Fibroblast of skin of scalp (primary cell): ENCODE measurements at regions not wholly inside any gene's neighbourhood (a gene's known extent, or its start where the extent isn't known, plus 50 kb on each side); places are given as distances from the start of the nearest gene placed in this dataset.
"Not testable (repeated sequence)": the region's sequence is repeated elsewhere in the genome, so short reads cannot be mapped to it uniquely, and the experiment has no call there.

Experiments used
- DNase-seq: peaks from one replicate; pipeline ENCODE4 v3.0.0-alpha.2; 2013

DNA sequence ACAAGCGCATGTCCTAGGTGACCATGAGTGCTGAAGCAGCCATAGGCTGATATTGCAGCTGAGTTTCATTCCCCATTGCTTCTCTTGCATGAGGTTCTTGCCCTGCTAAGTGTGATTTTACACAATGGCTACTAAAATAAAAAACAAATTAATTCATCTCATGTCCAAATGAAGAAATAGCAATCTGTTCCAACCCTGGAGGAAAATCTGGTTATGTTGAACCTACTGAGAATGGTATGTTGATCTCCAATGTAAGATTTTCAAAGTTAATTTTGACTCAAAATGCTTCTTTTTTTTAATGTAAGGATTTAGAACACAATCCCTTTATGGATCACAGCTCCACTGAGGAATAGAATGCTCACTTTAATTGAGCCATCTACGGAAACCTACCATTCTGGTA lies 254.2 kb upstream of the CRBN start:
- DNase-seq: no peak

DNA sequence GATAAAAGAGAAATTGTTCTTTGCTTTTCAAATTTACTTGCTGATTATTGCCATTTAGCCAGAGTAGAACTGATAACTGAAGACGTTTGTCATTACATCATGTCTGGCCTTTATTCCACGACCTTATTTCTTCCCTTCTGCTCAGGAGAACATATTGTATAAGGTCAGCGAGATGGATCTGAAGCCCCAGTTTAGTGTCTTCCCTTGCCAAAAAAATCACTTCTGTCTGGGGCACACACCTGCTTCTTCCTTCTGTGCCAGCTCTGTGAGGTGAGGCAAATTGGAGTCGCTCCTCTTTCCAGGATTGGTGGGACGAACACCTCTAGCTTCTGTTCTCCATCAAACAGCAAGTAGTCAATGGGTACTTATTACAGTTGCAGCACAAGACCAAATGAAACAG lies 250.3 kb upstream of the CRBN start:
- DNase-seq: no peak

DNA sequence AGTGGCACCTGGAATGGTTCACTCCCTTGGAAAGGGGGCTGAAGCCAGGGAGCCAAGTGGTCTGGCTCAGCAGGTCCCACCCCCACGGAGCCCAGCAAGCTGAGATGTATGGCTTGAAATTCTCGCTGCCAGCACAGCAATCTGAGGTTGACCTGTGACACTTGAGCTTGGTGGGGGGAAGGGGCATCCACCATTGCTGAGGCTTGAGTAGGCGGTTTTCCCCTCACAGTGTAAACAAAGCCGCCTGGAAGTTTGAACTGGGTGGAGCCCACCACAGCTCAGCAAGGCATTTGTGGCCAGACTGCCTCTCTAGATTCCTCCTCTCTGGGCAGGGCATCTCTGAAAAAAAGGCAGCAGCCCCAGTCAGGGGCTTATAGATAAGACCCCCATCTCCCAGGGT lies 228.2 kb upstream of the CRBN start:
- DNase-seq: not testable (repeated sequence)

DNA sequence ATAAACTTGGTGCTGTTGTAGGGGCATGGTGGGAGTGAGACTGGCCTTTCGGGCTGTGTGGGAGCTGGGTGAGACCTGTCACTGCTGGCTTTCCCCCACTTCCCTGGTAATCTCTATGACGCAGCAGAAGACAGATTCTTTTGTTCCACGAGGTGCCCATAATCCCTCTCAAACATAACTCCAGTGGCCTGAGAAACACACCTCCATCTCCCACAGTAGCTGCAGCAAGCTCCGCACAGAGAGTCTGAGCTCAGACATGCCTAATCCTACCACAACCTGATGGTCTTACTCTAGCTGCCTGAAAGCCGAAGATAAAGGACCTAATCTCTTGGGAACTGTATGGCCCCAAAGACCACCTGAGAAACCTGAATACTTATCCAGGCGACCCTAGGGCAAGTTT lies 225.6 kb upstream of the CRBN start:
- no peak for DNase-seq

DNA sequence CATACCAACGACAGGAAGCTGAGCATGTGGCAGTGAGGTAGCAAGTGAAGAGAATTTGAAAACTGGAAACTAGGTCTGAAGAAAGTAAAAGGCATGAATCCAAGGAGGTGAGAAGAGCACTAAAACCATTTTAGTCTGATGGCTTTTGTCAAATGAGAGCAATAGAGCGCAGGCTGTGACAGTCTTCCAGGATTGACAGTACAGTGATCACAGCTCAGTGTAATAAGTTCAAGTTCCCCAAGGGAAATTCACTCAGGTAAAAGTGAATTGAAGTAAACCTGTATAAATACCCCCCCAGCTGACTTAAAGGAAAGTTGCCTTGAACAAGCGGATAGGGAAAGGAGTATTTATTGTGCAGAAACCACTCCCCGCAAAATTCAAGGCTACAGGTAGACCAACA lies 224.2 kb upstream of the CRBN start:
- DNase-seq: no peak

DNA sequence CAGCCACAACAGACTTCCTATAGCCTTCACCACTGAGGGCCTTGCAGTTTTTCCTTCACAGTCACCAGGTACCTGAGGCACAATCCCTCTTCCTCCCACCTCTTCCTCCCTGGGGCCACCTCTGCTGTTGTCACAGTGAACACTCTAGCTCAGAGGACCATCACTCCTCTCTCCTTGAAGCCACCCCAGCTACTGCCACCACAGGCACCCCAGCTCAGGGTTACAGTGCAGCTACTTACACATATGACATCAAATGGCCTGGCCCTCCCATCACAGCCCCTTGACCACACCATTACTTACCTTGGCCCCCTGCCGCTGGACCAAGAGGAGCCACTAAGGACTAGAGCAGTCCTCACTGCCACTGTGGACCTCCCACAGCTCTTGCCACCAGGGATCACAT lies 213.5 kb upstream of the CRBN start:
- no peak for DNase-seq

DNA sequence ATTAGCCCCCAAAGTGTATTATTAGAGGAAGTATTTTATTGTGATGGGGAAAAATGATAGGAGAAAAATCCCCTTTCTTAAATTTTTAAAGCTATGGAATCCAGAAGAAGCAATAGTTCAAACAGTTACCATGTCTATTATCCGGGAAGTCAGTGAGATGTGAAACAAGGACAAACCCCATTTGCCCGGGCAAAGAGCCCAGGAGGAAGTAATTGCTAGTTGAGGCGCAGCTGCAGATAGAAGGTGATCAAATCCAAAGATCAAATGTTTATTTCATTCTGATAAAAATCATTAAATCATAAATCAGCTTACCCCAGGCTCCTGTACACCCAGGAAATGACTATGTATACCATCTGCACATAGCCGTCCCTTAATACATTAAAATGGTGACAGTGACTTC lies 204.0 kb upstream of the CRBN start:
- DNase-seq: no peak

DNA sequence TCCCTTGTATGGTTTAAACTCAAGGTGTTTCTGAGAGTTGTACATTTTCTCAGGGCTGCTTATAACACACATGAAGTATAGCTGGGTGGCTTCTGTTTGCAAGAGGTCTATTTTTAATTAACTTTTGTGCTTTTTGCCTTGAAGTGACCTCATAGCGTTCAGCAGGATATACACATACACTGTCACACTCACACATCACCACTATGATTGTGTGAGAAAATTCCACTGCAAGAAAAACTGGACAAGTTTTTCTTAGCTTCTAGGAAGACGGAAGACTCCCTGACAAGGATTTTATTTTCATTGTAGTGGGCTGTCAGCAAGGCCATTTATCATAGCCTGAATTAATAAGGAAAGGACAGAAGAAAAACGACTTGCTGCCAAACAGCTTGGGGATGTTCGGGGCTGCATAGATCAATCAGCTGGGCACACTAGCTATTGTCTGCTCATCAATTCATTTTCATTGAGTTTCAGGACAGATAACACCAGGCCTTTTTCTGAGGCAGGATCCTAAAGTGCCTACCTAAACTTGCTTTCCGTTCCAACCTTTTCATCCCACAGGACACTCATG lies 192.8 kb upstream of the CRBN start:
- no peak for DNase-seq

DNA sequence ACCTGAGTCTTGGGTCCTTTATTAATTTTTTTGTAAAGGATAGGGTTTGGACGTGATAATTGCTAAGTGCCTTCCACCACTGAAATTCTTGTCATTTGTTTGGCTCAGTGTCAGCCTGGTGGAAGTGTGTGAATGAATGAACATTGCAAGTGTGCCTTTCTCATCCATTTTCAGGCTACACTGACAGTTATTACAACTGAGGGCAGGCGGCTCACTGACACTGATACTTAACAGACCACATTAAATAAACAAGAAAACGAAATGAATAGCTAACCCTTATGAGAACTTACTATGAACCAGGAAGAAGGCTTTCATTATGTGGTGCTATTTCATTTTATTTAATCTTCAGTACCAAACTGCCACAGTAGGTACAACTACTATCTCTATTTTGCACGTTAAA lies 188.8 kb upstream of the CRBN start:
- no peak for DNase-seq

DNA sequence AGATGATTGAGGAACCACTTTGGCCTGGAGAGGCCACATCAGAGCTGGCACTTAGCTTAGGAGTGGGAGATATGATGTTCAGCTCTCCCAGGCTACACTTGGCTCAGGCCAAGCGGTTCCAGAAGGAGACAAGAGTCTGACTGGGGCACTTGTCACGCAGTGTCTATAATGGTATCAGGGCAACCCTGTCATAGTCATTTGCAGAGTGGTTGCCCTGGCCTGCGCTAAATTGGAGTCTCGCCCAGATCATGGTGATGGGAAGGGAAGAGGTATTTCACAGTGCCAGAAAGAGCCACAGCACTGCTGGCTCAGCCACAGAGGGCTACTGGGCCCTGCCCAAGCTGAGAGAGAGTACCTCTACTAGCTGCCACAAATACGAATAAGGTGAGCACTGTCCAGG lies 186.9 kb upstream of the CRBN start:
- DNase-seq: no peak

DNA sequence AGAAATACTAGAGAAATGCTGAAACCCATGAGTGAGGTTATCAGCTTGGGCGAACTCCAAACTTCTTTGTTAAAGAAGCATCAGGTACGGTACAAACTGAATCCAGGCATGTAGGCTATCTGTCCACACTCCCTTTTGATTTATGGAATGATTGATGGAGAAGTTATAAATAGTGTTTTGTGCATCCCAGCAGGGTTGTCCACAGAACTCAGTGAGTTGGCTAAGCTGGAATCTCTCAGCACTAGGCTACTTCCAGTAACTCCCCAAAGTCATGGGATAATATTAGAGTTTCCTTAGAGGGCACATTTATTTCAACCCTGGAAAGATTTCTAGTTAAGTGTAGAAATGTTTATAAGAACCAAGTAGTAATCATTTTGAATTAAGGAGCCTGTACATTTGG lies 186.2 kb upstream of the CRBN start:
- no peak for DNase-seq

DNA sequence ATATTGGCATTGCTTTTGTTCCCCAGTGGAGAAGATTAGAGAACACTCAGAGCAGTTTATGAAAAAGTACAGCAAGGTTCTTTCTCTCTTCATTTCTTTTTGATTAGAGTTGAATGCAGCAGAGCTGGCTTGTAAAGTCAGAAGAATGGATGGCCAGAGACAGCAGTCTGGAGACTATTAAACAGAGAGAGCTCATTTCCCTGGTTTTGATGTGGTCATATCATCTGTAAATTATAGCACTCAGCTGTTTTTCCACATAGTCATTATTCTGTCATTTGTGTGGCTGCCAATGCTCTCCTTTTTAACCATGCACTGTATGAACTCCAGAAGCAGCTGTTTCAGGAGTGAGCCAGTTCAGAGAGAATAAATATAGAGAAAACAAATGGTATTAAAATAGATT lies 177.4 kb upstream of the CRBN start:
- no peak for DNase-seq

DNA sequence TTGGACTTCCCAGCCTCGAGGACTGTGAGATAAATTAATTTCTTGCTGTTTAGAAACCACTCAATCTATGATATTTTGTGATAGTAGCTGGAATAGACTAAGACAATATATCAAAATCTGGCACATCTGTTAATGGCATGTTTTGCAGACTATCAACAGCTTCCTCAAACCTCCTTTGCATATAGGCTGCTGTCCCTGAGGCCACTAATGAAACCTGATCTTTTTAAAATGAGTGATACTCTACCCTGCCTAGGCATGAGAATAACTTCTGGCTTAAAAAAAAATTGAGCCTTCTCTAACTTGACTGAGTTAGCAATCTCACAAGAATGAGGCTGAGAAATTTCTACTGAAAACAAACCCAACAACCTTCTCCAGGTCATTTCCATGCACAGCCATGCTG lies 176.0 kb upstream of the CRBN start:
- DNase-seq: no peak

DNA sequence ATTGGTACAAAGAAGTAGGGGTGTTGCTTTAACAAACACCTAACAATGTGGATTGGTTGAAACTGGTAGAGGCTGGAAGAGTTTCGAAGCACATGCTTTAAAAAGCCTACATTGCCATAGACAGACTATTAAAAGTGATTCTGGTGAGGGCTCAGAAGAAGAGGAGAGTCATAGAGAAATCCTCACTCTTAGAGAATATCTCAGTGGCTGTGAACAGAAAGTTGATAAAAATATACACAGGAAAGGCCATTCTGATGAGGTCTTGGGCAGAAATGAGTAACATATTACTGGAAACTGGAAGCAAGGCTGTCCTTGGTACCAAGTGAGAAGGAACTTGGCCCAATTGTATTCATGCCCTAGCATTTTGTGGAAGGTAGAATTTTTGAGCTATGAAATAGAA lies 173.7 kb upstream of the CRBN start:
- no peak for DNase-seq

DNA sequence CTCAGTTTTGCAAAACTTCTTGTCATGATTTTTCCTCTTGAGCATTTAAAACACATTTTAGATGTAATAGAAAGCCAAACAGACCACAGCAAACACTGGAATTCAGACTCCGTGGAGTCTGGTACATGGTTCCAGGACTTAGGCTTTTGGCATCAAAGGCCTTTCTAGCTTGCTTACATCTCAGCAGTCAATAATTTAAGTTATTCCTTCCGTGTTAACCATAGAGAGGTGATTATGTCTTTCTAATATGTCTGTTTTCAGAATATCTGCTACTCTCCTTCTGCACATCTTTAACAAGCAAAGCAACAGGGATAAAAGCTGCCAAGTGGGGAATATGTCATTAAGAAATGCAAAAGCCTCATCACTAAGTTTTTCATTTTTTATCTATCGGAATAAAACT lies 171.7 kb upstream of the CRBN start:
- no peak for DNase-seq

DNA sequence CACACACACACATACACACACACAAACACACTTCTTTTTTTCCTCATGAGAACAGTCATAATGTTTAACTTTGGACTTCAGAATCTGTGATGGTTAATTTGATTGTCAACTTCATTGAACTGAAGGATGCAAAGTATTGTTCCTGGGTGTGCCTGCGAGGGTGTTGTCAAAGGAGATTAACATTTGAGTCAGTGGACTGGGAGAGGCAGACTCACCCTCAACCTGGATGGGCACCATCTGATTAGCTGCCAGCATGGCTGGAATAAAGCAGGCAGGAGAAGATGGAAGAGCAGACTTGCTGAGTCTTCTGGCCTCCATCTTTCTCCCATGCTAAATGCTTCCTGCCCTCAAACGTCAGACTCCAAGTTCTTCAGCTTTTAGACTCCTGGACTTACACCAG lies 167.6 kb upstream of the CRBN start:
- not testable (repeated sequence) for DNase-seq

DNA sequence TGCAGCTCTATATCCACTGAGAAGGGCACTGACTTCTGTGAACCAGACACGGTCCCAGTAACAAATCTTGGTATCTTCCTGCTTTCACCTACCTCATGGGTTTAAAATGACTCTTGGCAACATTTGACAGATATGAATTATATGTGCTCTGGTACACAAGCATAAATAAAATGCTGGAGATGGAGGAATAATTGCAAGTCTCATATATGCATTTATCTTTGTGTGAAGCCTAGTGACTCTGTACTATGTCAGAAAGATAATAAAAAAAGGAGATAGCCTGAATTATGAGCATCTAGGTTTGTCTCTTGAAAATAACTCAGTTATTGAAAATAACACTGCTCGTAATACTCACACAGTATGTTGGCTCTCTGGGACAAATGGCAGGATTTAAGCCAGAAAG lies 167.1 kb upstream of the CRBN start:
- DNase-seq: no peak

DNA sequence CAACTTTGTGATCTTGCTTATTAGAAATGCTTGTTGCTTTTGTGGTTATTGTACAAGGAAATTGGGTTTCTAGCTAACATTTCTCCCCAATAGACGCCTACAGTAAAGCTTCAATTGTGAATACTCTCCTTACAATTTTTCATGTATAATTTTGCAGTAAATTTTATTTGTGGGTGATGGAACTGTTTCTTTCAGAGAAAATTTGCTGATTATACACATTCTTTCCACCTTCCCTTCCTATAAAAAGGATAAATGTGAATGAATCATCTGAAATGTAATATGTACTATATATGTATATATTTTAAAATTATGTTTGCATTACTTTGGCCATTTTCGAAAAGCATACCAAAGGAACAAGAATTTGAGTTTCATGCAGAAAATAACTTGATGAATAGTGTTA lies 162.7 kb upstream of the CRBN start:
- DNase-seq: no peak

DNA sequence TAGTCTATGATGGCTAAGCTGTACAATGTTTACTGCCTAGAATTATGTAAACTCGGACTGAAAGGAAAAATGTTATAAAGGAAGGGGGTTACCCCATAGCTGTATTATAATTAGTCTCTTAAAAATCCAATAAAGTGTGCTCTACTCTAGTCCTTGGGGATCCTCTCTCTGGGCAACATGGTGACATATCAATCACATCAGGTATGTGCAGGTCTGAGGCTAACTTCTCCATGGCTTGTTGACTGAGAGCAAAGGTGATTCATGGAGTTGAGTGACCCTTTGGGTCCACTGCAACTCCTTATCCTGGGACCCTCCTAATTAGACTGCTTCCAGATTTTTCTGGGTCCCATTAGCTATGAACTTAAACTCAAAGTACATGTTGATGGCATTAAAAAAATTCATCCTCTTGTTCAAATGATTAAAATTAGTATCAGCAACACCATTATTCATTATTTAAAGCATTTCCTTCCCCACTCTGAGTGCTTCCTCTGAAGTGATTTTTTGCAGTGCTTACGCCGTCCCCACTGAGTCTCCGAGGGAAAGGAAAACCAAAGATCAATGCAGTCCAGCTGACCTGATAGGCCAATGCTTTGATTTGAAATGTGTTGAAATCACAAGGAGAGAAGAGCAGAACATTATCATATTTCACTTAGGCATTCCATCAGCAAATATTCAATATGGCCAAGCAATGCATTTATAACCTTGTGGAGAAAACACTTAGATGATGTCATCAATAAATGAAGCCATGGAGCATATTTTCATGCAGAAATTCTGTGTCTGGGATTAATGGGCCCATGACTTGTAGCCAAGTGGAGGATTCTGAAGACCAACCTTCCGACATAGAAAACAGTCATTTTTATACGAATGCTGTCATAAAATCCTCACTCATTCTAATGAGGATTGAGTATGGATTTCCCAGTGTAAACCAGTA lies 161.7 kb upstream of the CRBN start:
- no peak for DNase-seq

DNA sequence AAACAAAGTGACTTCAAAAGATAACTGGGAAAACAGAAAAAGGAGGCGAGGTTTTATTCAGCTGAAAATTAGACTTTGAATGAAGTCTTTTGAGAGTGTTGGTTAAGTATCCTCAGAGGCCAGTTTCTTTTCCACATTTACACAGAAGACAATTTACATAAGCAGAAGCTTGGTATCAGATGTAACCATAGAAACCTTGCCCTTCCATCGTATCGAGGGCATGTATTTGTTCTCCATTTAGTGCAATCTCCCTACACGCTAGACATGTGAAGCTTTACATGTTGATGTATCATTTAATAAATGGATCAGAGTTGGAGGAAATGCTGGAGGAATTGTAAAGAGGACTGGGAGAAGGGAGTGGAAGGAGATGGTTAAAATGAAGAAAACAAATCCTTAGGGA lies 161.0 kb upstream of the CRBN start:
- DNase-seq: no peak

DNA sequence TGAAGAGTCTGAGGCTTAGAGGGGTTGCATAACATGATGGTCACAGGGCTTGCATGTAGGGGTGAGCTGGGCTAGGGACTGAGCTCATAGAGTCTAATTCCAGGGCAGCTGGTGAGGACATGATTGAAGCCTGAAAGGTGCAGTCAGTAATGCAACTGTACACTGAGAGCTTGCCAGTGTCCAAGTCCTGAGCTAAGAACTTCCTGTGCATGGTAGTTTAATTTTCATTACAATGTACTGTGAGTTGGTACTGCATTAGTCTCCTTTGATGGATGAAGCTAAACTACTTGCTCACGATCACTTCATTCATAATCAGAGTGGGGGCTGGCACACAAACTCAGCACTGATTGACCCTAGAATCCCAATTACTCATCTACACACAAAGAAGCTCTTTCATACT lies 156.4 kb upstream of the CRBN start:
- no peak for DNase-seq

DNA sequence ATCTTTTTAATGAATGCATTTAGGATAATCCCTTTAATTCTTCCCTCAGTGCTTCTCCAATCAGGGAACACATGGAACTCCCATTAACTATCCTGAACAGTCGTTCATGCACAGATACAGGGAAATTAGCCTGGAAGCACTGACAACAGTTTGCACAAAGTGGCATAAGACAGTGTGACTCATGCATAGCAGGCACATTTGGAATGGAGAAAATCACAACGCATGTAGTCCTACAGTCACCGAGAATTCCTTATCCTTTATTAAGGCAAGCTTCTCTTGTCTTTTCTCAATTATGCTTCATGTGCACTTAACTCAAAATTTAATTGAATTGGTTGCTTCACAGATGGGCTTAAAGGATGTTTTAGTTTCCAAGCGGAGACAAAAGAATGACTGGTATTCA lies 155.0 kb upstream of the CRBN start:
- DNase-seq: no peak

DNA sequence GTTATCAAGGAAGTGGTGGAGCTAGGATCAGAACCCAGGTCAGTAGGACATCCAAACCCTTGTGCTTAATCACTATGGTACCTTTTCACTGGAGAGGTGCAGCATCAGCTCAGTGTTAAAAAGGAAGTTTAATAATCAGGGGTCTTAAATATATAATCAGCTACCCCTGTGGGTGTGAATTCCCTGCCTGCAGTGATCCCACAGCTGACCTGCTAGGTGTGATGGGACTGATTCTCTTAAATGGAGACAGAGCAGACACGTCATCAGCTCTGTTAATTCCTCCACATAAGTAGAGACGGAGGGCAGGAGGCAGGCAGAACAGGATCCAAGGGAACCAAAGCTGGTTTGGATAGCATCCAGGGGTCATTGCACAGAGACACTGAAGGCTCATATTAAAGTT lies 154.1 kb upstream of the CRBN start:
- no peak for DNase-seq

DNA sequence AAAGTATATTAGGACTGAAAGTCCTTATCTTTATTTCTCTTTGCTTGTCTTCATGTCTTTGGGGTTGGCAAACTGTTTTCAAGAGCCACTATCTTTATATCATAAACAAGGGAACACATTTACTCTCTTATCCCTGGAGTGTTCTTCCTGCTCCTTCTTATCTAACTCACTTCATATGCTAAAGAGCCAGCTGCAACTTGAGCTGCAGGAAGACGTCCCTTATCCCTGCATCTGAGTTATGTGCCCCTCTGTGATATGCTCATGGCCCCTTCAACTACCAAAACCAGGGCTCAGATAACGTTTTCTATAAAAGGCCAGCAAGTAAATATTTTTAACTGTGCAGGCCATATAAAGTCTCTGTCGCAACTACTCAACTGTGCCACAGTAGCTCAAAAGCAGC lies 137.0 kb upstream of the CRBN start:
- DNase-seq: no peak

DNA sequence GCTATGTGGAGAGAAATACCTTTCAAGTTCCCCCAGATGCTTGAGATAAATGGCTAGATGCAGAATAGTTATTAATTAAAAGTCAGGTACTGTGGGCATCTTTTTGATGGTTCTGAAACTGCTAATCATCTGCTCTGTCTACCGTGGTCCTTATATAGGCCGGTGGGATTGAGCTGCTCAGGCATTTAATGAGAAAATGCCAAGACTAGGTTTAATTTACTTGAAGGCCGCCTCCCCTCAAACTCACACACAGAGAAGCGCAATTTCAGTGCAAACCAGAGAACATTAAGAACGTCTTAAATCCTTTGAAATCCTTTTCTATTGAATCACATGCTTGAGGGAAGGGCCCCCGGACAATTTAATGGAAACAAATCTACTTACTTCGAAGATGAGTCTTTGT lies 136.4 kb upstream of the CRBN start:
- no peak for DNase-seq
